NB4 (cell line): ENCODE measurements at regions not wholly inside any gene's neighbourhood (a gene's known extent, or its start where the extent isn't known, plus 50 kb on each side); places are given as distances from the start of the nearest gene placed in this dataset.

Experiments used
- DNase-seq: peaks from one replicate; pipeline ENCODE4 v3.0.0; 2010; ENCODE audit warnings: low read depth
- H3K4me3 ChIP-seq: one replicate; pipeline ENCODE4 v1.5.1; 2011; ENCODE audit warnings: mild to moderate bottlenecking, low read depth, low read length, moderate library complexity
- CTCF ChIP-seq: IDR thresholded peaks from one replicate; pipeline ENCODE4 v1.5.1; 2012; ENCODE audit warnings: low read depth, low read length
- MYC ChIP-seq: IDR thresholded peaks from 2 replicates; pipeline ENCODE4 v1.6.1; 2011; ENCODE audit warnings: low read depth, low read length
- POLR2A ChIP-seq: IDR thresholded peaks from 2 replicates; pipeline ENCODE4 v1.6.1; 2011; ENCODE audit warnings: mild to moderate bottlenecking; ENCODE audit not compliant: insufficient read length; ENCODE audit errors: extremely low read depth
- TF ChIP-seq, protein P1 (sequence below): IDR thresholded peaks from 2 replicates; pipeline ENCODE4 v1.6.1; 2011; ENCODE audit warnings: low read depth, low read length

GRCh38 chr2:71833272-71833671 is 314.4 kb downstream of the CYP26B1 start:
- no peak for DNase-seq
- H3K4me3 ChIP-seq: no peak overlapping the region
- no peak for TF ChIP-seq CTCF
- TF ChIP-seq, protein P1, sequence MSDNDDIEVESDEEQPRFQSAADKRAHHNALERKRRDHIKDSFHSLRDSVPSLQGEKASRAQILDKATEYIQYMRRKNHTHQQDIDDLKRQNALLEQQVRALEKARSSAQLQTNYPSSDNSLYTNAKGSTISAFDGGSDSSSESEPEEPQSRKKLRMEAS: no peak
- TF ChIP-seq MYC: no peak
- TF ChIP-seq POLR2A: no peak

- H3K4me3 ChIP-seq: no peak overlapping the region
- TF ChIP-seq, protein P1: no peak
- TF ChIP-seq POLR2A: no peak
- TF ChIP-seq CTCF: no peak
- no peak for DNase-seq
Measured at GRCh38 chr2:71832844-71833243, 314.8 kb downstream of the CYP26B1 start.

GRCh38 chr2:71832388-71832787 is 315.3 kb downstream of the CYP26B1 start:
- TF ChIP-seq POLR2A (no peak), MYC (no peak), CTCF (no peak)
- TF ChIP-seq, protein P1: no peak
- no peak for DNase-seq

GRCh38 chr2:71831193-71831577 is 316.5 kb downstream of the CYP26B1 start:
- TF ChIP-seq POLR2A (no peak), CTCF (no peak), MYC (no peak)
- TF ChIP-seq, protein P1: no peak
- DNase-seq: no peak
- no peak overlapping the region for H3K4me3 ChIP-seq

More at GRCh38 chr2:71832388-71832787, 315.3 kb downstream of the CYP26B1 start:
- no peak overlapping the region for H3K4me3 ChIP-seq

DNA sequence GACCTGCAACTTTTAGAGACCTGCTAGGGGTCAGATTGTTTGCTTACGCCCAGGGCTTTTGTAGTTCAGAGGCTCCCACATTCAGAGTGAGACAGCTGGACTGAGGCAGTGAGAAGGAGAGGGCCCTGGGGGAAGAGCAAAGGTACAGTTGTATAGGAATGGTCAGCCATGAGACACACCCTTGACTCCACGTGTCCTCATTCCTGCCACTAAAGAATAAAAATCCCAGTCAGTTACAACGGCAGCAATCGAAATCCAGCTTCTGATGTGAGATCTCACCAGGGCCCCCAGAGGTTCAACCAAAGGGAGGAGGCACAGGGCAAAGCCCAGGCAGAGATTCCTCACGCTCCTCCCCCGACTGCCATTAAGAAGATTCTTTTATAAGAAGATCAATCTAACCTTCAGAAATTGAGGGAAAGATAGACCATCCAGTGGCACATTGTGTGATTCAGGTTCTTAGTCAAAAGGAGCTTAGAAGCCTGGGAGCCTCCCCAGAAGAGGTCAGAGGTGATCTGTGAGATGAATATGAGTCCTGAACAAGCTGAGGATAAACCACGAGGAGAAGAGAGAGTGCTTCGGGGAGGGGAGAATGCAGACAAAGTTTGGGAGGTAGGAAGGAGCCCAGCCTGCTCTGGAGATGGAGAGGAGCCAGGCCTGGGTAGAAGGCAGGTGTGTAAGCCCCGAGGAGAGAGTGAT is 317.0 kb downstream of the CYP26B1 start:
- no peak for DNase-seq
- TF ChIP-seq, protein P1: no peak
- H3K4me3 ChIP-seq: no peak overlapping the region

- H3K4me3 ChIP-seq: no peak overlapping the region
- TF ChIP-seq CTCF (no peak), POLR2A (no peak), MYC (no peak)
- TF ChIP-seq, protein P1: no peak
- no peak for DNase-seq
Measured at GRCh38 chr2:71829008-71829407, 318.7 kb downstream of the CYP26B1 start.
